ENCODE measurements at regions not wholly inside any gene's neighbourhood (a gene's known extent, or its start where the extent isn't known, plus 50 kb on each side); places are given as distances from the start of the nearest gene placed in this dataset.

DNA sequence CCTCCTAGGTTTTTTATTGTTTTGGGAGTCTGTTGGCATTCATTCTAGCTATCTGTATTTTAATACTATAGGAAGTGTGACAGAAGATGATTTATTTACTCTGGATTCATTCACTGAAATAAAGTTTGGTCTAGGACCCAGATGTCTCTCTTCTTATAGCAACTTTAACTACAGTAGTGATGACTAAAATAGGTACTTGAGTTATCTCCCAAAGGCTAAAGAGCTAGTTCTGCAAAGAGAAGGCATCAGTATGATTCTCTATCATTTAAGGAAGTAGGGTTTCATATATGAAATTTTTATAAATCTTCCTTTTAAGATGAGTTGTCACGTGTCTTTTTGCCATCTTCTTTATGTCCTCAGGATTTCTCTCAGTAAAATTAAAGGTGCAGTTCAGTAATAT lies 507.4 kb downstream of the KCTD12 start:
- no peak overlapping the region for H3K56ac ChIP-seq (replicated peaks; ENCODE audit: insufficient read length, low read depth, low read length)
- no peak overlapping the region for H4K5ac ChIP-seq (ENCODE audit: insufficient read length, low read depth, low read length)
- H3K18ac ChIP-seq (ENCODE audit: extremely low read depth, low read length): no peak overlapping the region
- H3K4me3 ChIP-seq (ENCODE audit: extremely low read depth in 1 of 4, insufficient read depth in 2 of 4, low read depth in 3 of 4, low read length in 4 of 4): no peak overlapping the region
- no peak overlapping the region for H4K8ac ChIP-seq (ENCODE audit: extremely low read depth, insufficient read depth, low read length)
- no peak overlapping the region for H2BK5ac ChIP-seq (ENCODE audit: low read depth, low read length)
- CTCF ChIA-PET (ENCODE audit: partially characterized antibody): no interaction called here
- no peak overlapping the region for H2AFZ ChIP-seq (ENCODE audit: low read length)
- H2BK12ac ChIP-seq (ENCODE audit: low read depth, low read length): no peak overlapping the region
- FAIRE-seq: no peak
- H3K27ac ChIP-seq (ENCODE audit: low read depth, low read length): no peak overlapping the region
- no peak overlapping the region for H3K9ac ChIP-seq (replicated peaks in 1 of 4; ENCODE audit: extremely low read depth in 1 of 4, low read depth in 3 of 4, low read length in 3 of 4)
- POLR2A ChIA-PET (ENCODE audit: partially characterized antibody): no interaction called here
- H2BK20ac ChIP-seq (ENCODE audit: low read length): no peak overlapping the region
- H2BK15ac ChIP-seq (ENCODE audit: low read length): no peak overlapping the region
- no peaks in the 10 kb centered on the region for H3K79me1 ChIP-seq (ENCODE audit: low read depth, low read length)
- 90% methylated on average over 1 of the region's 1 CpG; no CpG with 5 or more reads in 1 of the 2 experiments for WGBS, 2 experiments (ENCODE audit: extremely low coverage in 1 of 2, insufficient coverage in 1 of 2, insufficient read length in 1 of 2, insufficient replicate concordance in 2 of 2, low coverage in 1 of 2, low lambda C conversion rate in 2 of 2, missing lambda C conversion rate in 1 of 2)
- no peaks in the 10 kb centered on the region for H3K79me2 ChIP-seq (ENCODE audit: control insufficient read depth in 1 of 2, insufficient read depth in 2 of 2, low read length in 2 of 2)
- H3K4ac ChIP-seq (replicated peaks; ENCODE audit: insufficient read length, low read depth, low read length): no peak overlapping the region
- no peak overlapping the region for H4K91ac ChIP-seq (replicated peaks; ENCODE audit: insufficient read length, low read length)
- no peaks in the 10 kb centered on the region for H4K20me1 ChIP-seq (replicated peaks in 1 of 2; ENCODE audit: control insufficient read depth in 1 of 2, insufficient read depth in 2 of 2, low read length in 2 of 2)
- H3K36me3 ChIP-seq (ENCODE audit: control insufficient read depth in 2 of 4, insufficient read depth in 4 of 4, low read length in 3 of 4): no peaks in the 10 kb centered on the region
- no peak overlapping the region for H3K4me2 ChIP-seq (ENCODE audit: insufficient read depth in 1 of 2, low read depth in 2 of 2, low read length in 2 of 2)
- H3K9me3 ChIP-seq (ENCODE audit: insufficient read depth in 2 of 2, low read depth in 1 of 2, low read length in 1 of 2): no peaks in the 10 kb centered on the region
- no peak overlapping the region for H2AK5ac ChIP-seq (ENCODE audit: low read depth, low read length)
- DNase-seq (ENCODE audit: low read depth in 1 of 2, low spot score in 2 of 2): no peak
- no peaks in the 10 kb centered on the region for H3K27me3 ChIP-seq (replicated peaks in 1 of 4; ENCODE audit: control insufficient read depth in 3 of 4, extremely low read depth in 1 of 4, insufficient read depth in 3 of 4, low read length in 3 of 4)
- H3K14ac ChIP-seq (ENCODE audit: insufficient read length): no peak overlapping the region
- no peak overlapping the region for H2BK120ac ChIP-seq (replicated peaks; ENCODE audit: low read depth, low read length)
- H3K23me2 ChIP-seq (ENCODE audit: low read depth, low read length): no peaks in the 10 kb centered on the region
- H3K4me1 ChIP-seq (replicated peaks in 1 of 4; ENCODE audit: control insufficient read depth in 3 of 4, insufficient read depth in 4 of 4, low read length in 3 of 4): no peaks in the 10 kb centered on the region
- H3K23ac ChIP-seq (ENCODE audit: insufficient read length): no peak overlapping the region
- TF ChIP-seq BRCA1 (IDR thresholded peaks at IDR 0.05; ENCODE audit: low read depth, low read length) (no peak), YY1 (IDR thresholded peaks at IDR 0.05; ENCODE audit: low read depth, low read length) (no peak), CHD1 (IDR thresholded peaks at IDR 0.05; ENCODE audit: low read depth, low read length) (no peak), CTCF (IDR thresholded peaks at IDR 0.05; ENCODE audit: control extremely low read depth in 1 of 3, insufficient read depth in 1 of 3, low read depth in 1 of 3, low read length in 3 of 3) (no peak), PHF8 (conservative IDR thresholded peaks at IDR 0.05; ENCODE audit: low read depth, low read length) (no peak), SP4 (IDR thresholded peaks at IDR 0.05; ENCODE audit: low read length) (no peak), CEBPB (IDR thresholded peaks at IDR 0.05; ENCODE audit: low read depth, low read length) (no peak), RXRA (IDR thresholded peaks at IDR 0.05; ENCODE audit: insufficient read depth, low read depth, low read length) (no peak), TEAD4 (IDR thresholded peaks at IDR 0.05; ENCODE audit: low read depth, low read length) (no peak), FOSL1 (IDR thresholded peaks at IDR 0.05; ENCODE audit: insufficient read depth, low read depth, low read length) (no peak), JUND (IDR thresholded peaks at IDR 0.05; ENCODE audit: low read length) (no peak), POLR2AphosphoS5 (IDR thresholded peaks at IDR 0.05; ENCODE audit: low read depth, low read length) (no peak), NANOG (IDR thresholded peaks at IDR 0.05; ENCODE audit: insufficient read depth, low read depth, low read length, poor library complexity, severe bottlenecking) (no peak)

All from H1 (cell line).